ENCODE measurements at regions not wholly inside any gene's neighbourhood (a gene's known extent, or its start where the extent isn't known, plus 50 kb on each side); places are given as distances from the start of the nearest gene placed in this dataset.

DNA sequence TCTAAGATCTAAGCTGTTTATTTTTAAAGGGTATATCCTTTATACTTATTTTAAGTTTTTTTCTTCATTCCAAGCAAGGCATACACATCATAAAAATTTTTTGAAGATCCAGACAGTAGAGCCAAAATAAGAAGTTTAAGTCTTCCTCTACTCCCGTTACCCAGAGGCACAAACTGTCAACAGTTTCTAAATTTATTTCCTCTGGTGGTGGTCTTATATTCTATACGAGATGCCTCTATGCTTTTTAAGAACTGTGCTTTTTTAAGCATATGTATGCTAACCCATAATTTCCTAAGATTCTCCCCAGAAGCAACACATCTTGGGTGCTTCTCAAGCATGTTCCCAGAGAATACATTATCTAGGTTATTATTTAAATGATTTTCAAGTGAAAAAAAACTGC is 383.6 kb downstream of the COG6 start:
- Histone ChIP-seq H2AFZ (ENCODE audit: low read length) (no peak overlapping the region), H3K9me2 (ENCODE audit: insufficient read depth, low read length) (no peaks in the 10 kb centered on the region), H3K36me3 (ENCODE audit: insufficient read depth, low read length) (no peaks in the 10 kb centered on the region), H3K9me3 (ENCODE audit: low read length) (no peaks in the 10 kb centered on the region), H3K79me2 (ENCODE audit: insufficient read depth, low read depth, low read length) (no peaks in the 10 kb centered on the region), H3K4me3 (ENCODE audit: low read depth, low read length, poor library complexity, severe bottlenecking) (no peak overlapping the region), H4K20me1 (ENCODE audit: insufficient read depth, low read length) (no peaks in the 10 kb centered on the region), H3K27ac (ENCODE audit: low read depth, low read length, poor library complexity, severe bottlenecking) (no peak overlapping the region), H3K4me2 (ENCODE audit: low read length) (no peak overlapping the region), H3K4me1 (ENCODE audit: insufficient read depth, low read length, poor library complexity, severe bottlenecking) (peaks cover 4% of the 10 kb centered on the region)
- intact Hi-C loops (cut with micrococcal nuclease; ENCODE audit: unreplicated experiment): no loop called here
- no TSS peak for BruUV-seq (replicated peaks)
- POLR2A ChIA-PET: interaction anchor here (0.6 to 0.7 kb wide), 2 partner anchors 12 to 140 kb away, joined by 4 read pairs; no protein-coding TSS in a partner anchor
- TF ChIP-seq, protein P1, sequence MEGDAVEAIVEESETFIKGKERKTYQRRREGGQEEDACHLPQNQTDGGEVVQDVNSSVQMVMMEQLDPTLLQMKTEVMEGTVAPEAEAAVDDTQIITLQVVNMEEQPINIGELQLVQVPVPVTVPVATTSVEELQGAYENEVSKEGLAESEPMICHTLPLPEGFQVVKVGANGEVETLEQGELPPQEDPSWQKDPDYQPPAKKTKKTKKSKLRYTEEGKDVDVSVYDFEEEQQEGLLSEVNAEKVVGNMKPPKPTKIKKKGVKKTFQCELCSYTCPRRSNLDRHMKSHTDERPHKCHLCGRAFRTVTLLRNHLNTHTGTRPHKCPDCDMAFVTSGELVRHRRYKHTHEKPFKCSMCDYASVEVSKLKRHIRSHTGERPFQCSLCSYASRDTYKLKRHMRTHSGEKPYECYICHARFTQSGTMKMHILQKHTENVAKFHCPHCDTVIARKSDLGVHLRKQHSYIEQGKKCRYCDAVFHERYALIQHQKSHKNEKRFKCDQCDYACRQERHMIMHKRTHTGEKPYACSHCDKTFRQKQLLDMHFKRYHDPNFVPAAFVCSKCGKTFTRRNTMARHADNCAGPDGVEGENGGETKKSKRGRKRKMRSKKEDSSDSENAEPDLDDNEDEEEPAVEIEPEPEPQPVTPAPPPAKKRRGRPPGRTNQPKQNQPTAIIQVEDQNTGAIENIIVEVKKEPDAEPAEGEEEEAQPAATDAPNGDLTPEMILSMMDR (conservative IDR thresholded peaks at IDR 0.05; ENCODE audit: low read length): no peak
- no peak for TF ChIP-seq EZH2phosphoT487 (IDR thresholded peaks at IDR 0.05; ENCODE audit: borderline replicate concordance, low read depth, low read length)
- CTCF ChIA-PET (ENCODE audit: unreplicated experiment): no interaction called here
- DNase-seq (ENCODE audit: low spot score): no peak

DNA sequence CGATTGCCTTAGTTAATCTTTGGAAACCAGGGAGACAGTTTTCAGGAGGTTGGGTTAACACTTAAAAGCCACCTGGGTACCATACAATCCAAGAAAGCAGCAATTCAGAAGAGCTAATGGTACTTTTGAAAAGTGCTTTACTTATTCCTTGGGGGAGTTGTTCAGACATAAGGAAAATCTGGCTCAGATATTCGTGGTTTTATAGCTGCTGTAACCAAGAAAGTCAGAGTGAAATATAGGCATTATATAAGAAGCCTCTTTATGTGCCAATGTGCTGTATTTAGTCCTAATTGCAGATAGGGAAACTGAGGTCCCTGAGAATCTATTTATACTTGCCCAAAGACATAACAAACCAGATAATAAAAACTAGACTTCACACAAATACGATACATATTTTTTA is 387.5 kb downstream of the COG6 start:
- TF ChIP-seq EZH2phosphoT487 (IDR thresholded peaks at IDR 0.05; ENCODE audit: borderline replicate concordance, low read depth, low read length): no peak
- TF ChIP-seq, protein P1 (conservative IDR thresholded peaks at IDR 0.05; ENCODE audit: low read length): no peak
- intact Hi-C loops (cut with micrococcal nuclease; ENCODE audit: unreplicated experiment): no loop called here
- Histone ChIP-seq H3K79me2 (ENCODE audit: insufficient read depth, low read depth, low read length) (no peaks in the 10 kb centered on the region), H2AFZ (ENCODE audit: low read length) (no peak overlapping the region), H3K9me3 (ENCODE audit: low read length) (no peaks in the 10 kb centered on the region), H3K36me3 (ENCODE audit: insufficient read depth, low read length) (no peaks in the 10 kb centered on the region), H3K9me2 (ENCODE audit: insufficient read depth, low read length) (no peaks in the 10 kb centered on the region), H3K4me2 (ENCODE audit: low read length) (no peak overlapping the region), H3K27ac (ENCODE audit: low read depth, low read length, poor library complexity, severe bottlenecking) (no peak overlapping the region), H3K4me3 (ENCODE audit: low read depth, low read length, poor library complexity, severe bottlenecking) (no peak overlapping the region), H4K20me1 (ENCODE audit: insufficient read depth, low read length) (no peaks in the 10 kb centered on the region), H3K4me1 (ENCODE audit: insufficient read depth, low read length, poor library complexity, severe bottlenecking) (peaks cover 11% of the 10 kb centered on the region)
- CTCF ChIA-PET (ENCODE audit: unreplicated experiment): no interaction called here
- no peak for DNase-seq (ENCODE audit: low spot score)
- no TSS peak for BruUV-seq (replicated peaks)
- POLR2A ChIA-PET: interaction anchor here (0.9 to 1.0 kb wide), 2 partner anchors 37 to 50 kb away, joined by 3 to 4 read pairs; no protein-coding TSS in a partner anchor

DNA sequence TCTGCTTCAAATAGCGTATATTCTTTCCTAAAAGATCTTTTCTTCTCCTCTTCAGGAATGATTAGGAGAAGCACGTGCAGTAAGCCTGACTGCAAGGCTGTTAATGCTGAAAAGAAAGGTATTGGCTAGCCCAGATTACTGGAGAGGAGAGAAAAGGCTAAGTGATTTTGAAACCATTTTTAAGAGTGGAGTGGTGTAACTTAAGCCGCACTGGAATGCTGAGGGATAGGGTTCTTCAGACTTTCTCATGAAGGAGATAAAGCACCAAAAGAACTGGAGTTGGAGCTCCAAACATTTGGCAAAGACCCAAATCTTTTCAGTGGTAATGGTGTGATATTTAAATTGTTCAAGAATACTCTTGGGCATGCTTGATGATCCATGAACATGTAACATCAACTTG is 388.3 kb downstream of the COG6 start:
- TF ChIP-seq EZH2phosphoT487 (IDR thresholded peaks at IDR 0.05; ENCODE audit: borderline replicate concordance, low read depth, low read length): no peak
- TF ChIP-seq, protein P1 (conservative IDR thresholded peaks at IDR 0.05; ENCODE audit: low read length): no peak
- Histone ChIP-seq H3K4me3 (ENCODE audit: low read depth, low read length, poor library complexity, severe bottlenecking) (no peak overlapping the region), H3K79me2 (ENCODE audit: insufficient read depth, low read depth, low read length) (no peaks in the 10 kb centered on the region), H3K4me1 (ENCODE audit: insufficient read depth, low read length, poor library complexity, severe bottlenecking) (peaks cover 11% of the 10 kb centered on the region), H3K4me2 (ENCODE audit: low read length) (no peak overlapping the region), H2AFZ (ENCODE audit: low read length) (no peak overlapping the region), H4K20me1 (ENCODE audit: insufficient read depth, low read length) (no peaks in the 10 kb centered on the region), H3K27ac (ENCODE audit: low read depth, low read length, poor library complexity, severe bottlenecking) (no peak overlapping the region), H3K36me3 (ENCODE audit: insufficient read depth, low read length) (no peaks in the 10 kb centered on the region), H3K9me3 (ENCODE audit: low read length) (no peaks in the 10 kb centered on the region), H3K9me2 (ENCODE audit: insufficient read depth, low read length) (no peaks in the 10 kb centered on the region)
- ChIA-PET CTCF (ENCODE audit: unreplicated experiment) (no interaction called here), POLR2A (interaction anchor here (0.6 to 0.7 kb wide), 2 partner anchors 10 to 73 kb away, joined by 3 read pairs; no protein-coding TSS in a partner anchor)
- intact Hi-C loops (cut with micrococcal nuclease; ENCODE audit: unreplicated experiment): no loop called here
- DNase-seq (ENCODE audit: low spot score): no peak
- BruUV-seq (replicated peaks): no TSS peak
